ENCODE measurements at regions not wholly inside any gene's neighbourhood (a gene's known extent, or its start where the extent isn't known, plus 50 kb on each side); places are given as distances from the start of the nearest gene placed in this dataset.

- no peak for TF ChIP-seq CTCF (IDR thresholded peaks at IDR 0.05; ENCODE audit: low read length)
- no peak for TF ChIP-seq EZH2 (optimal IDR thresholded peaks at IDR 0.05; ENCODE audit: low read depth, low read length)
- TF ChIP-seq EZH2phosphoT487 (IDR thresholded peaks at IDR 0.05; ENCODE audit: low read length), result no peak
Observed at GRCh38 chr1:187063271-187063670, 234.5 kb downstream of the PLA2G4A start.

All from MM.1S (cell line).